Keratinocyte (primary cell): ENCODE measurements at regions not wholly inside any gene's neighbourhood (a gene's known extent, or its start where the extent isn't known, plus 50 kb on each side); places are given as distances from the start of the nearest gene placed in this dataset.

Source experiments
- DNase-seq: peaks from one replicate; pipeline ENCODE4 v3.0.0-alpha.2; 2011; ENCODE audit warnings: low read depth, missing footprints, low spot score
- FAIRE-seq: peaks from 2 replicates; lab custom pipeline; 2011; peaks lifted over from hg19 to GRCh38; lab: Jason Lieb, UNC
- H2AFZ ChIP-seq: 2 replicates; pipeline ENCODE4 v1.6.0; 2012; ENCODE audit warnings: low read length, control low read depth, inconsistent platforms; ENCODE audit not compliant: control insufficient read depth
- H3K27ac ChIP-seq: 2 replicates; pipeline ENCODE4 v1.5.1; 2011; ENCODE audit warnings: low read length; ENCODE audit not compliant: control insufficient read depth, insufficient read depth
- H3K27me3 ChIP-seq: 3 replicates; pipeline ENCODE4 v1.6.0; 2011; ENCODE audit warnings: low read length; ENCODE audit not compliant: control insufficient read depth, insufficient read depth; ENCODE audit errors: extremely low read depth
- H3K36me3 ChIP-seq, 2 experiments: 2 replicates in 1 of 2; 3 replicates in 1 of 2; pipeline ENCODE4 v1.5.1; 2011; ENCODE audit warnings: low read length in 2 of 2, mild to moderate bottlenecking in 1 of 2; ENCODE audit not compliant: control insufficient read depth in 2 of 2, insufficient read depth in 2 of 2; ENCODE audit errors: extremely low read depth in 1 of 2
- H3K4me1 ChIP-seq: 3 replicates; pipeline ENCODE4 v1.5.1; 2011; ENCODE audit warnings: low read length; ENCODE audit not compliant: control insufficient read depth, insufficient read depth; ENCODE audit errors: extremely low read depth
- H3K4me2 ChIP-seq: 3 replicates; pipeline ENCODE4 v1.6.0; 2011; ENCODE audit warnings: low read depth, low read length; ENCODE audit not compliant: control insufficient read depth, insufficient read depth; ENCODE audit errors: extremely low read depth
- H3K4me3 ChIP-seq, 3 experiments: fragments of 200-600 bp in 1 of 3; sonication (generic) in 1 of 3; 2 replicates in 2 of 3; 3 replicates in 1 of 3; pipeline ENCODE4 v1.5.1; 2011 to 2016; ENCODE audit warnings: low read length in 3 of 3, mild to moderate bottlenecking in 3 of 3, control low read depth in 2 of 3, inconsistent platforms in 1 of 3, low read depth in 1 of 3, mixed read lengths in 1 of 3, mixed run types in 1 of 3, moderate library complexity in 1 of 3; ENCODE audit not compliant: control insufficient read depth in 2 of 3, insufficient read depth in 2 of 3; ENCODE audit errors: extremely low read depth in 1 of 3
- H3K79me2 ChIP-seq: 2 replicates; pipeline ENCODE4 v1.6.0; 2012; ENCODE audit warnings: low read length; ENCODE audit not compliant: control insufficient read depth, insufficient read depth
- H3K9ac ChIP-seq: 3 replicates; pipeline ENCODE4 v1.6.0; 2011; ENCODE audit warnings: low read length; ENCODE audit not compliant: control insufficient read depth, insufficient read depth; ENCODE audit errors: extremely low read depth
- H3K9me1 ChIP-seq: 3 replicates; pipeline ENCODE4 v1.6.0; 2011; ENCODE audit warnings: low read length; ENCODE audit not compliant: control insufficient read depth, insufficient read depth; ENCODE audit errors: extremely low read depth
- H3K9me3 ChIP-seq: 2 replicates; pipeline ENCODE4 v1.5.1; 2012; ENCODE audit warnings: low read depth, low read length; ENCODE audit not compliant: control insufficient read depth
- H4K20me1 ChIP-seq: 3 replicates; pipeline ENCODE4 v1.6.0; 2011; ENCODE audit warnings: low read length; ENCODE audit not compliant: control insufficient read depth, insufficient read depth; ENCODE audit errors: extremely low read depth
- CTCF ChIP-seq, 3 experiments: IDR thresholded peaks in 1 of 3; conservative IDR thresholded peaks in 1 of 3; optimal IDR thresholded peaks in 1 of 3; 2 replicates in 2 of 3; 3 replicates in 1 of 3; pipeline versions ENCODE3 to v1.5.1; 2011; ENCODE audit warnings: low read length in 3 of 3, mild to moderate bottlenecking in 3 of 3, moderate library complexity in 2 of 3, control low read depth in 1 of 3, inconsistent platforms in 1 of 3; ENCODE audit not compliant: insufficient read depth in 2 of 3; ENCODE audit errors: extremely low read depth in 1 of 3
- EZH2 ChIP-seq: IDR thresholded peaks from one replicate; pipeline ENCODE4 v1.6.1; 2012; ENCODE audit warnings: inconsistent platforms, mild to moderate bottlenecking, low read length, moderate library complexity
- dilution Hi-C: fragments of 300-500 bp; cut with MboI; formaldehyde crosslinking; loops from one replicate; pipeline ENCODE4 v1.7.0; 2020; ENCODE audit warnings: low sequenced_read_pairs; ENCODE audit not compliant: extremely low pct_ligation_motif_present

GRCh38 chr4:179569549-179569948 lies 2127.3 kb upstream of the AGA start:
- H3K4me3 ChIP-seq = no peak overlapping the region
- H3K36me3 ChIP-seq = no peaks in the 10 kb centered on the region
- no peak overlapping the region for H3K27ac ChIP-seq
- no peaks in the 10 kb centered on the region for H3K9me1 ChIP-seq
- no peak for DNase-seq
- FAIRE-seq = no peak
- no peak overlapping the region for H2AFZ ChIP-seq
- no peaks in the 10 kb centered on the region for H4K20me1 ChIP-seq
- H3K4me1 ChIP-seq = no peaks in the 10 kb centered on the region
- H3K79me2 ChIP-seq = no peaks in the 10 kb centered on the region
- H3K9ac ChIP-seq = no peak overlapping the region
- H3K4me2 ChIP-seq = no peak overlapping the region
- dilution Hi-C loops = no loop called here
- no peaks in the 10 kb centered on the region for H3K27me3 ChIP-seq
- TF ChIP-seq EZH2 = no peak
- no peak for TF ChIP-seq CTCF (optimal IDR thresholded peaks at IDR 0.05 in 1 of 3, IDR thresholded peaks at IDR 0.05 in 1 of 3, conservative IDR thresholded peaks at IDR 0.05 in 1 of 3; ENCODE audit: extremely low read depth in 1 of 3, insufficient read depth in 2 of 3, low read length in 3 of 3)
- H3K9me3 ChIP-seq = peaks cover 2% of the 10 kb centered on the region

- Histone ChIP-seq H3K9me3 (no peaks in the 10 kb centered on the region), H3K4me3 (no peak overlapping the region), H3K9me1 (no peaks in the 10 kb centered on the region), H3K79me2 (no peaks in the 10 kb centered on the region), H3K27ac (no peak overlapping the region), H3K4me1 (no peaks in the 10 kb centered on the region), H2AFZ (no peak overlapping the region), H3K36me3 (no peaks in the 10 kb centered on the region), H3K9ac (no peak overlapping the region), H4K20me1 (no peaks in the 10 kb centered on the region), H3K27me3 (no peaks in the 10 kb centered on the region), H3K4me2 (no peak overlapping the region)
- dilution Hi-C loops = no loop called here
- TF ChIP-seq EZH2 = no peak
- no peak for TF ChIP-seq CTCF (optimal IDR thresholded peaks at IDR 0.05 in 1 of 3, IDR thresholded peaks at IDR 0.05 in 1 of 3, conservative IDR thresholded peaks at IDR 0.05 in 1 of 3; ENCODE audit: extremely low read depth in 1 of 3, insufficient read depth in 2 of 3, low read length in 3 of 3)
- FAIRE-seq (no peak), DNase-seq (no peak)
Observed at GRCh38 chr4:179582164-179582905, 2140.1 kb upstream of the AGA start.
